ENCODE measurements at regions not wholly inside any gene's neighbourhood (a gene's known extent, or its start where the extent isn't known, plus 50 kb on each side); places are given as distances from the start of the nearest gene placed in this dataset.
"Not testable (repeated sequence)": the region's sequence is repeated elsewhere in the genome, so short reads cannot be mapped to it uniquely, and the experiment has no call there.

- H3K9me3 Mint-ChIP-seq; H3K4me3 Mint-ChIP-seq; DNase-seq; ATAC-seq (ENCODE audit: low read depth in 2 of 2); H3K4me1 Mint-ChIP-seq; H3K27ac Mint-ChIP-seq; H3K36me3 Mint-ChIP-seq: not testable (repeated sequence)
- H3K27me3 Mint-ChIP-seq = peaks cover 0 to 20% (median 4%) of the 10 kb centered on the region in 3 donors
Observed at GRCh38 chr12:131414155-131414922, 296.6 kb upstream of the SFSWAP start.

DNA sequence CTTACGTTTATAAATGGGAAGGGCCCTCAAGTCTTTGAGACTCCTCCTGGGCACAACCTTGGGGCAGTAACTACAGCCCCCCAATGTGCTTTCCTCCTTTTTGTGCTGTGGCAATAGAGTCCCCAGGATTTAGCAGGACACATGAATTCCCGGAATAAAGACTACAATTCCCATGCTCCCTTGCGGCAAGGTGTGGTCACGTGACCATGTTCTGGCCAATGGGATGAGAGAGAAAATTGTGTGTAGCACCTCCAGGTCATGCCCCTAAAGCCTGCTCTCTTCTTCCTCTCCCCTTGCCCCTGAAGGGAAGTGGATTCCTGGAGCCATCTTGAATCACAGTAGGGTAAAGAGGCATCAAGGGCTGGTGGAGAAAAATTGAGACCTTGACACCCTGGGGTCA, 295.1 kb upstream of the SFSWAP start:
- H3K4me3 Mint-ChIP-seq = no peak overlapping the region
- H3K36me3 Mint-ChIP-seq = no peaks in the 10 kb centered on the region
- no peaks in the 10 kb centered on the region for H3K4me1 Mint-ChIP-seq
- DNase-seq (no peak), ATAC-seq (ENCODE audit: low read depth in 2 of 2) (no peak)
- H3K9me3 Mint-ChIP-seq = peaks cover 0 to 6% (median 0%) of the 10 kb centered on the region in 7 donors
- H3K27ac Mint-ChIP-seq = peak overlapping the region in 1 of 6 donors; percentile 68
- H3K27me3 Mint-ChIP-seq = peaks cover 0 to 13% (median 5%) of the 10 kb centered on the region in 3 donors

GRCh38 chr12:131418121-131418520, 292.8 kb upstream of the SFSWAP start:
- ATAC-seq (ENCODE audit: low read depth in 2 of 2) (no peak), DNase-seq (no peak)
- Mint-ChIP-seq H3K9me3 (peaks cover 0 to 14% (median 3%) of the 10 kb centered on the region in 7 donors), H3K4me1 (no peaks in the 10 kb centered on the region), H3K4me3 (no peak overlapping the region), H3K36me3 (peaks cover 0 to 7% of the 10 kb centered on the region in 2 donors), H3K27me3 (peaks cover 0 to 24% (median 13%) of the 10 kb centered on the region in 3 donors), H3K27ac (no peak overlapping the region)

GRCh38 chr12:131418884-131419283, 292.0 kb upstream of the SFSWAP start:
- DNase-seq = no peak
- H3K4me1 Mint-ChIP-seq = no peaks in the 10 kb centered on the region
- no peak for ATAC-seq (ENCODE audit: low read depth in 2 of 2)
- H3K27ac Mint-ChIP-seq = no peak overlapping the region
- H3K4me3 Mint-ChIP-seq = no peak overlapping the region
- peaks cover 0 to 14% of the 10 kb centered on the region in 2 donors for H3K36me3 Mint-ChIP-seq
- peaks cover 0 to 30% (median 17%) of the 10 kb centered on the region in 3 donors for H3K27me3 Mint-ChIP-seq
- peaks cover 3 to 21% (median 9%) of the 10 kb centered on the region in 7 donors for H3K9me3 Mint-ChIP-seq

- no peak overlapping the region for H3K27ac Mint-ChIP-seq
- no peak for ATAC-seq (ENCODE audit: low read depth in 2 of 2)
- H3K4me3 Mint-ChIP-seq = no peak overlapping the region
- H3K36me3 Mint-ChIP-seq = peaks cover 0 to 14% of the 10 kb centered on the region in 2 donors
- H3K27me3 Mint-ChIP-seq = peaks cover 6 to 34% (median 17%) of the 10 kb centered on the region in 3 donors
- no peaks in the 10 kb centered on the region for H3K4me1 Mint-ChIP-seq
- no peak for DNase-seq
- peaks cover 12 to 42% (median 20%) of the 10 kb centered on the region in 7 donors for H3K9me3 Mint-ChIP-seq
Observed at GRCh38 chr12:131420867-131421447, 289.9 kb upstream of the SFSWAP start.

- ATAC-seq (ENCODE audit: low read depth in 2 of 2) (no peak), DNase-seq (no peak)
- H3K36me3 Mint-ChIP-seq = peaks cover 0 to 14% of the 10 kb centered on the region in 2 donors
- H3K27me3 Mint-ChIP-seq = peaks cover 6 to 34% (median 17%) of the 10 kb centered on the region in 3 donors
- no peak overlapping the region for H3K4me3 Mint-ChIP-seq
- peaks cover 12 to 49% (median 20%) of the 10 kb centered on the region in 7 donors for H3K9me3 Mint-ChIP-seq
- H3K27ac Mint-ChIP-seq = no peak overlapping the region
- H3K4me1 Mint-ChIP-seq = no peaks in the 10 kb centered on the region
Observed at GRCh38 chr12:131421509-131422186, 289.2 kb upstream of the SFSWAP start.

- peaks cover 0 to 14% of the 10 kb centered on the region in 2 donors for H3K36me3 Mint-ChIP-seq
- ATAC-seq (ENCODE audit: low read depth in 2 of 2) = no peak
- no peak overlapping the region for H3K27ac Mint-ChIP-seq
- no peak for DNase-seq
- H3K4me3 Mint-ChIP-seq = no peak overlapping the region
- no peaks in the 10 kb centered on the region for H3K4me1 Mint-ChIP-seq
- H3K27me3 Mint-ChIP-seq = peaks cover 6 to 34% (median 17%) of the 10 kb centered on the region in 3 donors
- H3K9me3 Mint-ChIP-seq = peaks cover 12 to 46% (median 20%) of the 10 kb centered on the region in 7 donors
Observed at GRCh38 chr12:131422187-131422520, 288.7 kb upstream of the SFSWAP start.

GRCh38 chr12:131422744-131423143, 288.1 kb upstream of the SFSWAP start:
- peaks cover 6 to 34% (median 17%) of the 10 kb centered on the region in 3 donors for H3K27me3 Mint-ChIP-seq
- peak overlapping the region in 1 of 6 donors; percentile 57 for H3K27ac Mint-ChIP-seq
- ATAC-seq (ENCODE audit: low read depth in 2 of 2) (no peak), DNase-seq (no peak)
- no peaks in the 10 kb centered on the region for H3K4me1 Mint-ChIP-seq
- peaks cover 0 to 14% of the 10 kb centered on the region in 2 donors for H3K36me3 Mint-ChIP-seq
- peaks cover 12 to 44% (median 20%) of the 10 kb centered on the region in 7 donors for H3K9me3 Mint-ChIP-seq
- H3K4me3 Mint-ChIP-seq = no peak overlapping the region

DNA sequence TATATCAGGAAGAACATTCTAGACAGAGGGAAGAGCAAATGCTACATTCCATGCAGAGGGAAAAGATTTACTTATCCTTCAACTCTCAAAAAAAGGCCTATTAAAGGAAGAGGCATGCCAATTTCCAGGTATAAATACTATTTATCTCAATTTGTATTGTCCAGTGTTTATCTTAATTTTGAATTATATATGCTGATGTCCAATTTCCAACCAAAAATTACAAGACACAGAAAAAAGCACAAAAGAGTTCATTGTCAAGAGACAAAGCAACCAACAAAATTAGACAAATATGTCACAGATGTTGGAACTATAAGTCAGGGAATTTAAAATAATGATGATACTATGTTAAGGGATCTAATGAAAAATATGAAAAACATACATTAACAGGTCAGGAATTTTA, 286.6 kb upstream of the SFSWAP start:
- Mint-ChIP-seq H3K27me3 (peaks cover 6 to 38% (median 24%) of the 10 kb centered on the region in 3 donors), H3K36me3 (peaks cover 0 to 14% of the 10 kb centered on the region in 2 donors), H3K4me1 (no peaks in the 10 kb centered on the region), H3K4me3 (peak overlapping the region in 1 of 8 donors; percentile 2), H3K27ac (no peak overlapping the region), H3K9me3 (peaks cover 12 to 44% (median 20%) of the 10 kb centered on the region in 7 donors)
- DNase-seq = no peak
- no peak for ATAC-seq (ENCODE audit: low read depth in 2 of 2)

GRCh38 chr12:131425112-131426075, 285.5 kb upstream of the SFSWAP start:
- no peaks in the 10 kb centered on the region for H3K4me1 Mint-ChIP-seq
- H3K27me3 Mint-ChIP-seq = peaks cover 6 to 46% (median 24%) of the 10 kb centered on the region in 3 donors
- no peak for DNase-seq
- H3K36me3 Mint-ChIP-seq = peaks cover 0 to 14% of the 10 kb centered on the region in 2 donors
- H3K9me3 Mint-ChIP-seq = peaks cover 12 to 44% (median 23%) of the 10 kb centered on the region in 7 donors
- no peak overlapping the region for H3K27ac Mint-ChIP-seq
- no peak overlapping the region for H3K4me3 Mint-ChIP-seq
- no peak for ATAC-seq (ENCODE audit: low read depth in 2 of 2)

DNA sequence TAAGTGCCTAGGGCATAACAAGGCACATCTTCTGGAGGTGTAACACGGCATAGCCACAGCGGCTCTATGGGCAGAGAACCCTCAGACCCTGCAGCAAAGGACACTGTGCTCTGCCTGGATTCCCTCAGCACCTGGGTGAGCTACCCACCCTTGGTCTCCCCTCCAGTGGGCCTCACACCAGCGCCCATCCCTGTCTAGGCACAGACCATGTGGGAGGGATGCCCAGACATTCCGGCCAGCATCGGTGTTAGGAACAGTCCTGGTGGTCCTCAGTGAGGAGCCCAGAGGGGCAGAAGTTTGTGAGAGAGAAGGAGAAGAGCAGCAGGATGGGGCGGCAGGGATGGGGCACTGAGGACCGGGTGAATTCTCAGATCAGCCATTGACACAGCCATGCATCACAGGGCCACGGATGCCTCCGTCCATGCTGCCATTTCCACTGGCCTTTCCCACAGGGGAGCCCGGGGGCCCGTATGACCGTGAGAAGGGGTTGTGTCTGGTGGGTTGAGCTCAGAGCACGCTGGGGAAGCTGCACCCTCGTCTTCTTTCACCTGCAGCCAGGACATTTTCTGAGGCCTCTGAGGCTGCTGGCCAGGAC, 282.7 kb upstream of the SFSWAP start:
- Mint-ChIP-seq H3K36me3 (peaks cover 0 to 6% of the 10 kb centered on the region in 2 donors), H3K27ac (no peak overlapping the region), H3K4me3 (no peak overlapping the region), H3K4me1 (peaks cover 4 to 8% (median 7%) of the 10 kb centered on the region in 3 donors), H3K27me3 (peaks cover 11 to 47% (median 22%) of the 10 kb centered on the region in 3 donors), H3K9me3 (peaks cover 14 to 36% (median 22%) of the 10 kb centered on the region in 7 donors)
- DNase-seq = no peak
- ATAC-seq (ENCODE audit: low read depth in 2 of 2) = no peak

GRCh38 chr12:131429221-131429620, 281.7 kb upstream of the SFSWAP start:
- Mint-ChIP-seq H3K9me3 (peaks cover 8 to 26% (median 15%) of the 10 kb centered on the region in 7 donors), H3K27me3 (peaks cover 11 to 44% (median 19%) of the 10 kb centered on the region in 3 donors)
- not testable (repeated sequence) for H3K36me3 Mint-ChIP-seq; DNase-seq; H3K27ac Mint-ChIP-seq; H3K4me3 Mint-ChIP-seq; H3K4me1 Mint-ChIP-seq; ATAC-seq (ENCODE audit: low read depth in 2 of 2)

All from naive B cell (primary cell).